ENCODE measurements at regions not wholly inside any gene's neighbourhood (a gene's known extent, or its start where the extent isn't known, plus 50 kb on each side); places are given as distances from the start of the nearest gene placed in this dataset.

- H3K27me3 ChIP-seq (ENCODE audit: insufficient read depth, low read depth, low read length), result no peaks in the 10 kb centered on the region
- H3K27ac ChIP-seq (ENCODE audit: low read length), result no peak overlapping the region
- no peaks in the 10 kb centered on the region for H4K20me1 ChIP-seq (ENCODE audit: insufficient read depth)
- no peaks in the 10 kb centered on the region for H3K79me2 ChIP-seq (replicated peaks; ENCODE audit: insufficient read depth, low read length)
- H3K36me3 ChIP-seq (ENCODE audit: insufficient read depth, low read length), result no peaks in the 10 kb centered on the region
- H3K4me3 ChIP-seq (ENCODE audit: low read length), result no peak overlapping the region
- H2AFZ ChIP-seq (ENCODE audit: low read depth, low read length), result no peak overlapping the region
- no peaks in the 10 kb centered on the region for H3K9me3 ChIP-seq (ENCODE audit: low read length)
- H3K9me2 ChIP-seq (ENCODE audit: insufficient read depth, low read length), result no peaks in the 10 kb centered on the region
- TF ChIP-seq EP300 (conservative IDR thresholded peaks at IDR 0.05; ENCODE audit: poor library complexity, severe bottlenecking) (no peak), MXI1 (conservative IDR thresholded peaks at IDR 0.05; ENCODE audit: poor library complexity, severe bottlenecking) (no peak), RAD21 (conservative IDR thresholded peaks at IDR 0.05) (no peak), EZH2 (IDR thresholded peaks at IDR 0.05; ENCODE audit: borderline replicate concordance, insufficient read depth, low read length, poor library complexity, severe bottlenecking) (no peak), TAF1 (IDR thresholded peaks at IDR 0.05; ENCODE audit: low read depth) (no peak), POLR2AphosphoS5 (IDR thresholded peaks at IDR 0.05) (no peak), SMC3 (conservative IDR thresholded peaks at IDR 0.05; ENCODE audit: poor library complexity) (no peak)
- TF ChIP-seq, protein P1, sequence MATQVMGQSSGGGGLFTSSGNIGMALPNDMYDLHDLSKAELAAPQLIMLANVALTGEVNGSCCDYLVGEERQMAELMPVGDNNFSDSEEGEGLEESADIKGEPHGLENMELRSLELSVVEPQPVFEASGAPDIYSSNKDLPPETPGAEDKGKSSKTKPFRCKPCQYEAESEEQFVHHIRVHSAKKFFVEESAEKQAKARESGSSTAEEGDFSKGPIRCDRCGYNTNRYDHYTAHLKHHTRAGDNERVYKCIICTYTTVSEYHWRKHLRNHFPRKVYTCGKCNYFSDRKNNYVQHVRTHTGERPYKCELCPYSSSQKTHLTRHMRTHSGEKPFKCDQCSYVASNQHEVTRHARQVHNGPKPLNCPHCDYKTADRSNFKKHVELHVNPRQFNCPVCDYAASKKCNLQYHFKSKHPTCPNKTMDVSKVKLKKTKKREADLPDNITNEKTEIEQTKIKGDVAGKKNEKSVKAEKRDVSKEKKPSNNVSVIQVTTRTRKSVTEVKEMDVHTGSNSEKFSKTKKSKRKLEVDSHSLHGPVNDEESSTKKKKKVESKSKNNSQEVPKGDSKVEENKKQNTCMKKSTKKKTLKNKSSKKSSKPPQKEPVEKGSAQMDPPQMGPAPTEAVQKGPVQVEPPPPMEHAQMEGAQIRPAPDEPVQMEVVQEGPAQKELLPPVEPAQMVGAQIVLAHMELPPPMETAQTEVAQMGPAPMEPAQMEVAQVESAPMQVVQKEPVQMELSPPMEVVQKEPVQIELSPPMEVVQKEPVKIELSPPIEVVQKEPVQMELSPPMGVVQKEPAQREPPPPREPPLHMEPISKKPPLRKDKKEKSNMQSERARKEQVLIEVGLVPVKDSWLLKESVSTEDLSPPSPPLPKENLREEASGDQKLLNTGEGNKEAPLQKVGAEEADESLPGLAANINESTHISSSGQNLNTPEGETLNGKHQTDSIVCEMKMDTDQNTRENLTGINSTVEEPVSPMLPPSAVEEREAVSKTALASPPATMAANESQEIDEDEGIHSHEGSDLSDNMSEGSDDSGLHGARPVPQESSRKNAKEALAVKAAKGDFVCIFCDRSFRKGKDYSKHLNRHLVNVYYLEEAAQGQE (IDR thresholded peaks at IDR 0.05; ENCODE audit: borderline replicate concordance), result no peak
- TF ChIP-seq, protein P2, sequence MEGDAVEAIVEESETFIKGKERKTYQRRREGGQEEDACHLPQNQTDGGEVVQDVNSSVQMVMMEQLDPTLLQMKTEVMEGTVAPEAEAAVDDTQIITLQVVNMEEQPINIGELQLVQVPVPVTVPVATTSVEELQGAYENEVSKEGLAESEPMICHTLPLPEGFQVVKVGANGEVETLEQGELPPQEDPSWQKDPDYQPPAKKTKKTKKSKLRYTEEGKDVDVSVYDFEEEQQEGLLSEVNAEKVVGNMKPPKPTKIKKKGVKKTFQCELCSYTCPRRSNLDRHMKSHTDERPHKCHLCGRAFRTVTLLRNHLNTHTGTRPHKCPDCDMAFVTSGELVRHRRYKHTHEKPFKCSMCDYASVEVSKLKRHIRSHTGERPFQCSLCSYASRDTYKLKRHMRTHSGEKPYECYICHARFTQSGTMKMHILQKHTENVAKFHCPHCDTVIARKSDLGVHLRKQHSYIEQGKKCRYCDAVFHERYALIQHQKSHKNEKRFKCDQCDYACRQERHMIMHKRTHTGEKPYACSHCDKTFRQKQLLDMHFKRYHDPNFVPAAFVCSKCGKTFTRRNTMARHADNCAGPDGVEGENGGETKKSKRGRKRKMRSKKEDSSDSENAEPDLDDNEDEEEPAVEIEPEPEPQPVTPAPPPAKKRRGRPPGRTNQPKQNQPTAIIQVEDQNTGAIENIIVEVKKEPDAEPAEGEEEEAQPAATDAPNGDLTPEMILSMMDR (IDR thresholded peaks at IDR 0.05; ENCODE audit: poor library complexity, severe bottlenecking), result no peak
- H3F3A ChIP-seq (ENCODE audit: insufficient read depth, low read length, poor library complexity, severe bottlenecking), result no peaks in the 10 kb centered on the region
- H3K9ac ChIP-seq (ENCODE audit: low read length), result no peak overlapping the region
- H3K4me2 ChIP-seq (ENCODE audit: low read length), result no peak overlapping the region
These were observed 65.1 kb upstream of the RAB4A start for GRCh38 chr1:229205854-229206253.

GRCh38 chr1:229207916-229208315 lies 63.0 kb upstream of the RAB4A start:
- no peaks in the 10 kb centered on the region for H3K36me3 ChIP-seq (ENCODE audit: insufficient read depth, low read length)
- no peaks in the 10 kb centered on the region for H3F3A ChIP-seq (ENCODE audit: insufficient read depth, low read length, poor library complexity, severe bottlenecking)
- no peak overlapping the region for H2AFZ ChIP-seq (ENCODE audit: low read depth, low read length)
- no peaks in the 10 kb centered on the region for H3K79me2 ChIP-seq (replicated peaks; ENCODE audit: insufficient read depth, low read length)
- no peaks in the 10 kb centered on the region for H3K9me2 ChIP-seq (ENCODE audit: insufficient read depth, low read length)
- no peaks in the 10 kb centered on the region for H3K9me3 ChIP-seq (ENCODE audit: low read length)
- no peak overlapping the region for H3K4me2 ChIP-seq (ENCODE audit: low read length)
- H3K4me3 ChIP-seq (ENCODE audit: low read length), result no peak overlapping the region
- no peak overlapping the region for H3K9ac ChIP-seq (ENCODE audit: low read length)
- TF ChIP-seq TAF1 (IDR thresholded peaks at IDR 0.05; ENCODE audit: low read depth) (no peak), EZH2 (IDR thresholded peaks at IDR 0.05; ENCODE audit: borderline replicate concordance, insufficient read depth, low read length, poor library complexity, severe bottlenecking) (no peak), SMC3 (conservative IDR thresholded peaks at IDR 0.05; ENCODE audit: poor library complexity) (no peak), MXI1 (conservative IDR thresholded peaks at IDR 0.05; ENCODE audit: poor library complexity, severe bottlenecking) (no peak), EP300 (conservative IDR thresholded peaks at IDR 0.05; ENCODE audit: poor library complexity, severe bottlenecking) (no peak)
- TF ChIP-seq, protein P1 (IDR thresholded peaks at IDR 0.05; ENCODE audit: borderline replicate concordance), result no peak
- TF ChIP-seq, protein P2 (IDR thresholded peaks at IDR 0.05; ENCODE audit: poor library complexity, severe bottlenecking), result no peak
- no peaks in the 10 kb centered on the region for H4K20me1 ChIP-seq (ENCODE audit: insufficient read depth)
- no peak overlapping the region for H3K27ac ChIP-seq (ENCODE audit: low read length)
- H3K27me3 ChIP-seq (ENCODE audit: insufficient read depth, low read depth, low read length), result no peaks in the 10 kb centered on the region
